GM12878 (cell line): ENCODE measurements at regions not wholly inside any gene's neighbourhood (a gene's known extent, or its start where the extent isn't known, plus 50 kb on each side); places are given as distances from the start of the nearest gene placed in this dataset.

Experiments used
- CTCF ChIP-seq, 3 experiments: IDR thresholded peaks in 2 of 3; conservative IDR thresholded peaks in 1 of 3; 2 replicates each; pipeline ENCODE4 v1.5.1; 2011; ENCODE audit warnings: low read depth in 3 of 3, low read length in 3 of 3, mild to moderate bottlenecking in 3 of 3, control low read depth in 2 of 3, moderate library complexity in 2 of 3, inconsistent platforms in 1 of 3, mixed read lengths in 1 of 3; ENCODE audit not compliant: control insufficient read depth in 2 of 3, insufficient read depth in 1 of 3; ENCODE audit errors: extremely low read depth in 1 of 3
- JUND ChIP-seq: IDR thresholded peaks from 2 replicates; pipeline ENCODE4 v1.6.1; 2012; ENCODE audit warnings: low read depth, mild to moderate bottlenecking, low read length, improper control_type of control experiment, moderate library complexity
- NR2C2 ChIP-seq: IDR thresholded peaks from 2 replicates; pipeline ENCODE4 v1.6.1; 2011; ENCODE audit warnings: borderline replicate concordance, low read depth; ENCODE audit not compliant: control insufficient read depth, insufficient read length
- POLR2AphosphoS5 ChIP-seq: IDR thresholded peaks from 2 replicates; pipeline ENCODE4 v1.6.1; 2011; ENCODE audit warnings: mild to moderate bottlenecking, low read length, inconsistent platforms
- SIN3A ChIP-seq: IDR thresholded peaks from 2 replicates; pipeline ENCODE4 v1.6.1; 2012; ENCODE audit warnings: low read depth, low read length, improper control_type of control experiment
- SMARCA5 ChIP-seq: fragments of 450-650 bp; IDR thresholded peaks from 2 replicates; pipeline ENCODE4 v1.6.1; 2017; ENCODE audit warnings: mild to moderate bottlenecking
- SREBF2 ChIP-seq: IDR thresholded peaks from 2 replicates; pipeline ENCODE4 v1.6.1; 2012; ENCODE audit warnings: mild to moderate bottlenecking, low read length
- TAF1 ChIP-seq: IDR thresholded peaks from 2 replicates; pipeline ENCODE4 v1.6.1; 2011; ENCODE audit warnings: mild to moderate bottlenecking, low read depth, low read length, borderline replicate concordance
- TARDBP ChIP-seq: IDR thresholded peaks from 2 replicates; pipeline ENCODE4 v1.6.1; 2016; ENCODE audit warnings: borderline replicate concordance
- TCF12 ChIP-seq: IDR thresholded peaks from 2 replicates; pipeline ENCODE4 v1.6.1; 2011; ENCODE audit warnings: low read depth, mild to moderate bottlenecking, low read length

GRCh38 chr6:74466572-74466971, 739.3 kb downstream of the COL12A1 start:
- TF ChIP-seq CTCF (IDR thresholded peaks at IDR 0.05 in 2 of 3, conservative IDR thresholded peaks at IDR 0.05 in 1 of 3; ENCODE audit: control insufficient read depth in 2 of 3, extremely low read depth in 1 of 3, insufficient read depth in 1 of 3, low read depth in 3 of 3, low read length in 3 of 3) (no peak), TCF12 (no peak), TAF1 (no peak), POLR2AphosphoS5 (no peak), SIN3A (no peak), SREBF2 (no peak), JUND (no peak), TARDBP (no peak), SMARCA5 (no peak), NR2C2 (no peak)
